IMR-90 (cell line): ENCODE measurements at regions not wholly inside any gene's neighbourhood (a gene's known extent, or its start where the extent isn't known, plus 50 kb on each side); places are given as distances from the start of the nearest gene placed in this dataset.

ENCODE experiments used
- ATAC-seq: fragments of 200-7000 bp; cut with Tn5 transposase; 2 replicates; pipeline ENCODE4 v1.9.1; 2020; ENCODE audit warnings: low read depth, mild to moderate bottlenecking, moderate library complexity
- BruUV-seq: library from RNA; stranded (reverse); fragments of 400-500 nt; replicated peaks from 2 replicates; lab custom pipeline; 2021; lab: Mats Ljungman, UMichigan
- CTCF ChIA-PET: fragments of 300-600 bp; formaldehyde crosslinking; extraction: SDS; loops from one replicate; lab custom pipeline; 2021; ENCODE audit warnings: antibody characterized with exemption; lab: Yijun Ruan, JAX
- POLR2A ChIA-PET: fragments of 300-600 bp; sonication (Branson Sonifier 250); formaldehyde crosslinking; loops from one replicate; lab custom pipeline; 2022; ENCODE audit warnings: antibody characterized with exemption; ENCODE audit not compliant: unreplicated experiment; lab: Charles Lee
- DNase-seq: peaks from one replicate; pipeline ENCODE4 v3.0.0; 2013
- H2AFZ ChIP-seq: replicated peaks from 2 replicates; pipeline ENCODE3; 2013; ENCODE audit warnings: low read length, mild to moderate bottlenecking; ENCODE audit not compliant: poor library complexity
- H2AK5ac ChIP-seq: 2 replicates; pipeline ENCODE4 v1.6.1; 2013; ENCODE audit warnings: low read depth, low read length, inconsistent platforms
- H2AK9ac ChIP-seq: replicated peaks from 2 replicates; pipeline ENCODE3; 2013; ENCODE audit warnings: mild to moderate bottlenecking, low read depth, low read length, moderate library complexity; ENCODE audit not compliant: poor library complexity
- H2BK120ac ChIP-seq: 2 replicates; pipeline ENCODE4 v1.6.1; 2013; ENCODE audit warnings: low read depth, low read length, inconsistent platforms
- H2BK15ac ChIP-seq: 3 replicates; pipeline ENCODE4 v1.6.1; 2013; ENCODE audit warnings: low read depth, low read length, inconsistent platforms
- H2BK20ac ChIP-seq: 2 replicates; pipeline ENCODE4 v1.6.1; 2013; ENCODE audit warnings: low read depth, mild to moderate bottlenecking, inconsistent platforms, low read length, moderate library complexity
- H2BK5ac ChIP-seq: 2 replicates; pipeline ENCODE4 v1.6.1; 2013; ENCODE audit warnings: mild to moderate bottlenecking, low read depth, low read length, inconsistent platforms; ENCODE audit not compliant: poor library complexity, severe bottlenecking
- H3K14ac ChIP-seq: replicated peaks from 2 replicates; pipeline ENCODE4 v1.6.1; 2013; ENCODE audit warnings: low read depth, low read length, inconsistent platforms
- H3K18ac ChIP-seq: 2 replicates; pipeline ENCODE4 v1.6.1; 2013; ENCODE audit warnings: low read depth, low read length, control low read depth
- H3K23ac ChIP-seq: 2 replicates; pipeline ENCODE4 v1.6.1; 2013; ENCODE audit warnings: low read depth, low read length, inconsistent platforms
- H3K27ac ChIP-seq: 2 replicates; pipeline ENCODE4 v1.5.1; 2013; ENCODE audit warnings: mild to moderate bottlenecking, control low read depth, low read length; ENCODE audit not compliant: insufficient read depth
- H3K27me3 ChIP-seq: 2 replicates; pipeline ENCODE4 v1.6.1; 2013; ENCODE audit warnings: low read length; ENCODE audit not compliant: control insufficient read depth, insufficient read depth
- H3K36me3 ChIP-seq: 2 replicates; pipeline ENCODE4 v1.6.1; 2013; ENCODE audit warnings: low read length, mixed read lengths; ENCODE audit not compliant: control insufficient read depth, insufficient read depth
- H3K4ac ChIP-seq: 2 replicates; pipeline ENCODE4 v1.6.1; 2013; ENCODE audit warnings: low read depth, low read length, inconsistent platforms
- H3K4me1 ChIP-seq: 2 replicates; pipeline ENCODE4 v1.6.1; 2013; ENCODE audit warnings: low read length, mixed read lengths; ENCODE audit not compliant: control insufficient read depth, insufficient read depth
- H3K4me2 ChIP-seq: 2 replicates; pipeline ENCODE4 v1.6.1; 2013; ENCODE audit warnings: low read depth, mild to moderate bottlenecking, control low read depth, low read length, moderate library complexity
- H3K4me3 ChIP-seq: 2 replicates; pipeline ENCODE4 v1.5.1; 2013; ENCODE audit warnings: low read depth, mild to moderate bottlenecking, control low read depth, low read length, moderate library complexity; ENCODE audit not compliant: insufficient read depth
- H3K56ac ChIP-seq: 2 replicates; pipeline ENCODE4 v1.6.1; 2013; ENCODE audit warnings: low read length, inconsistent platforms; ENCODE audit not compliant: insufficient read depth; ENCODE audit errors: extremely low read depth
- H3K79me1 ChIP-seq, 2 experiments: 2 replicates each; pipeline ENCODE4 v1.6.1; 2013; ENCODE audit warnings: low read length in 2 of 2, inconsistent platforms in 1 of 2, low read depth in 1 of 2
- H3K9ac ChIP-seq: 2 replicates; pipeline ENCODE4 v1.6.1; 2013; ENCODE audit warnings: low read depth, low read length, control low read depth
- H3K9me1 ChIP-seq: 2 replicates; pipeline ENCODE4 v1.6.1; 2013; ENCODE audit warnings: low read length, inconsistent platforms; ENCODE audit not compliant: insufficient read depth
- H3K9me3 ChIP-seq: 2 replicates; pipeline ENCODE4 v1.6.1; 2013; ENCODE audit warnings: low read length; ENCODE audit not compliant: control insufficient read depth, insufficient read depth
- H4K20me1 ChIP-seq: 2 replicates; pipeline ENCODE4 v1.6.1; 2013; ENCODE audit warnings: low read length, inconsistent platforms; ENCODE audit not compliant: insufficient read depth
- H4K5ac ChIP-seq: 2 replicates; pipeline ENCODE4 v1.6.1; 2013; ENCODE audit warnings: mild to moderate bottlenecking, low read depth, low read length, control low read depth
- H4K8ac ChIP-seq, 2 experiments: 2 replicates each; pipeline ENCODE4 v1.6.1; 2013; ENCODE audit warnings: low read depth in 2 of 2, low read length in 2 of 2, control low read depth in 1 of 2, inconsistent platforms in 1 of 2
- H4K91ac ChIP-seq: 2 replicates; pipeline ENCODE4 v1.6.1; 2013; ENCODE audit warnings: low read depth, low read length, inconsistent platforms; ENCODE audit not compliant: insufficient read depth
- BHLHE40 ChIP-seq: fragments of 150-350 bp; IDR thresholded peaks from 2 replicates; pipeline ENCODE4 v1.6.1; 2016; ENCODE audit warnings: mild to moderate bottlenecking, low read depth, low read length
- CEBPB ChIP-seq: IDR thresholded peaks from 2 replicates; pipeline ENCODE4 v1.6.1; 2012; ENCODE audit warnings: low read depth, low read length, improper control_type of control experiment
- CHD1 ChIP-seq: IDR thresholded peaks from 2 replicates; pipeline ENCODE4 v1.6.1; 2012; ENCODE audit warnings: low read depth, low read length, improper control_type of control experiment
- FOS ChIP-seq: fragments of 150-350 bp; IDR thresholded peaks from 2 replicates; pipeline ENCODE4 v1.6.1; 2016; ENCODE audit warnings: low read depth, low read length
- MAFK ChIP-seq: IDR thresholded peaks from 2 replicates; pipeline ENCODE4 v1.6.1; 2012; ENCODE audit warnings: low read depth, low read length, improper control_type of control experiment
- MAZ ChIP-seq: IDR thresholded peaks from 2 replicates; pipeline ENCODE4 v1.6.1; 2012; ENCODE audit warnings: low read depth, mild to moderate bottlenecking, low read length, improper control_type of control experiment, moderate library complexity, borderline replicate concordance
- MXI1 ChIP-seq: IDR thresholded peaks from 2 replicates; pipeline ENCODE4 v1.6.1; 2012; ENCODE audit warnings: low read depth, mild to moderate bottlenecking, low read length, moderate library complexity, borderline replicate concordance
- NFE2L2 ChIP-seq: fragments of 150-350 bp; IDR thresholded peaks from 2 replicates; pipeline ENCODE4 v1.6.1; 2016; ENCODE audit warnings: low read depth, mild to moderate bottlenecking, low read length
- POLR2A ChIP-seq: IDR thresholded peaks from 2 replicates; pipeline ENCODE4 v1.6.1; 2012; ENCODE audit warnings: mild to moderate bottlenecking, low read depth, low read length
- RAD21 ChIP-seq: IDR thresholded peaks from 2 replicates; pipeline ENCODE4 v1.6.1; 2012; ENCODE audit warnings: low read length, improper control_type of control experiment
- RCOR1 ChIP-seq: IDR thresholded peaks from 2 replicates; pipeline ENCODE4 v1.6.1; 2012; ENCODE audit warnings: mild to moderate bottlenecking, low read length, improper control_type of control experiment; ENCODE audit not compliant: insufficient replicate concordance
- RFX5 ChIP-seq: IDR thresholded peaks from 2 replicates; pipeline ENCODE4 v1.8.0; 2012; ENCODE audit warnings: low read depth, mild to moderate bottlenecking, low read length, moderate library complexity
- SMC3 ChIP-seq: fragments of 150-350 bp; IDR thresholded peaks from 2 replicates; pipeline ENCODE4 v1.6.1; 2016; ENCODE audit warnings: low read depth, mild to moderate bottlenecking, antibody characterized with exemption, low read length, moderate library complexity
- WGBS, 2 experiments: methylation state at CpG; one replicate each; pipeline versions ENCODE4 v1.1.5 to v1.1.7; 2013; ENCODE audit warnings: missing lambda C conversion rate in 2 of 2; ENCODE audit not compliant: insufficient read length in 1 of 2; ENCODE audit errors: extremely low coverage in 2 of 2; 5-methylcytosine and 5-hydroxymethylcytosine counted together
- dilution Hi-C: fragments of 300-500 bp; cut with HindIII; formaldehyde crosslinking; loops from one replicate; pipeline ENCODE4 v1.14.3; 2018; ENCODE audit warnings: low sequenced_read_pairs; ENCODE audit not compliant: unreplicated experiment
- in situ Hi-C: fragments of 300-500 bp; cut with MboI; formaldehyde crosslinking; loops from 3 replicates; pipeline ENCODE4 v1.14.3; 2019; ENCODE audit warnings: low sequenced_read_pairs, inconsistent platforms, mixed read lengths
- intact Hi-C: fragments of 100-400 bp; cut with micrococcal nuclease; formaldehyde crosslinking; loops from 2 replicates; pipeline ENCODE4 v1.10.0; 2022
- TF ChIP-seq, protein P1 (sequence below): conservative IDR thresholded peaks from 2 replicates; pipeline ENCODE4 v1.5.1; 2012; ENCODE audit warnings: mild to moderate bottlenecking, low read depth, low read length, improper control_type of control experiment
- TF ChIP-seq, protein P2 (sequence below): fragments of 150-350 bp; IDR thresholded peaks from 2 replicates; pipeline ENCODE4 v1.6.1; 2017; ENCODE audit warnings: mild to moderate bottlenecking, antibody characterized with exemption, low read length, low read depth

DNA sequence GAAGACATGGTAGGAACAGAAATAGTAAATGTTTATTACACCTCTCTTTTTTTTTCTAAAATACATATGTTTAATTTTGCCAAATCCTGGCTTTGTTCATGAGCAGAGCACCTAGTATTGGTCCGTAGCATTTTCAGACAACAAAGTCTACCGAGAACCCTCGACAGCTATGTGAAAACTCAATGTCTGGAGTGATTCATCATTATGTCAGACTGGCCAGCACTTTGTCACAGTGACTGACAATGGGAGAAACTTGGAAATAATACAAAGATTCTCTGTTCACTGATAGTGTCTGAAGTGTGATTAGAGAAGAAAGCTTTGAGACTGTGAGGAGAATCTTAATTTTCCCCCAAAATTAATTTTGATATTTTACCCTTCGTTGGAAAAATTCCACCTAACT, 143.0 kb downstream of the HNMT start:
- dilution Hi-C loops (no loop called here), intact Hi-C loops (no loop called here), in situ Hi-C loops (no loop called here)
- TF ChIP-seq, protein P1, sequence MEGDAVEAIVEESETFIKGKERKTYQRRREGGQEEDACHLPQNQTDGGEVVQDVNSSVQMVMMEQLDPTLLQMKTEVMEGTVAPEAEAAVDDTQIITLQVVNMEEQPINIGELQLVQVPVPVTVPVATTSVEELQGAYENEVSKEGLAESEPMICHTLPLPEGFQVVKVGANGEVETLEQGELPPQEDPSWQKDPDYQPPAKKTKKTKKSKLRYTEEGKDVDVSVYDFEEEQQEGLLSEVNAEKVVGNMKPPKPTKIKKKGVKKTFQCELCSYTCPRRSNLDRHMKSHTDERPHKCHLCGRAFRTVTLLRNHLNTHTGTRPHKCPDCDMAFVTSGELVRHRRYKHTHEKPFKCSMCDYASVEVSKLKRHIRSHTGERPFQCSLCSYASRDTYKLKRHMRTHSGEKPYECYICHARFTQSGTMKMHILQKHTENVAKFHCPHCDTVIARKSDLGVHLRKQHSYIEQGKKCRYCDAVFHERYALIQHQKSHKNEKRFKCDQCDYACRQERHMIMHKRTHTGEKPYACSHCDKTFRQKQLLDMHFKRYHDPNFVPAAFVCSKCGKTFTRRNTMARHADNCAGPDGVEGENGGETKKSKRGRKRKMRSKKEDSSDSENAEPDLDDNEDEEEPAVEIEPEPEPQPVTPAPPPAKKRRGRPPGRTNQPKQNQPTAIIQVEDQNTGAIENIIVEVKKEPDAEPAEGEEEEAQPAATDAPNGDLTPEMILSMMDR: no peak
- TF ChIP-seq MAZ (no peak), RAD21 (no peak), MAFK (no peak), MXI1 (no peak), CEBPB (no peak), RFX5 (no peak), NFE2L2 (no peak), SMC3 (no peak), FOS (no peak), POLR2A (no peak), BHLHE40 (no peak), CHD1 (no peak), RCOR1 (no peak)
- TF ChIP-seq, protein P2, sequence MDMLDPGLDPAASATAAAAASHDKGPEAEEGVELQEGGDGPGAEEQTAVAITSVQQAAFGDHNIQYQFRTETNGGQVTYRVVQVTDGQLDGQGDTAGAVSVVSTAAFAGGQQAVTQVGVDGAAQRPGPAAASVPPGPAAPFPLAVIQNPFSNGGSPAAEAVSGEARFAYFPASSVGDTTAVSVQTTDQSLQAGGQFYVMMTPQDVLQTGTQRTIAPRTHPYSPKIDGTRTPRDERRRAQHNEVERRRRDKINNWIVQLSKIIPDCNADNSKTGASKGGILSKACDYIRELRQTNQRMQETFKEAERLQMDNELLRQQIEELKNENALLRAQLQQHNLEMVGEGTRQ: no peak
- Histone ChIP-seq H4K20me1 (no peaks in the 10 kb centered on the region), H3K4me1 (no peaks in the 10 kb centered on the region), H3K4me3 (no peak overlapping the region), H2AK9ac (no peak overlapping the region), H3K27me3 (no peaks in the 10 kb centered on the region), H3K56ac (no peak overlapping the region), H2AK5ac (no peak overlapping the region), H2BK120ac (no peak overlapping the region), H3K23ac (no peak overlapping the region), H2BK20ac (no peak overlapping the region), H3K4ac (no peak overlapping the region), H2AFZ (no peak overlapping the region), H3K18ac (no peak overlapping the region), H3K14ac (no peak overlapping the region), H4K5ac (no peak overlapping the region), H3K27ac (no peak overlapping the region), H3K9me3 (no peaks in the 10 kb centered on the region), H4K91ac (no peak overlapping the region), H4K8ac (no peak overlapping the region), H3K36me3 (no peaks in the 10 kb centered on the region), H3K9ac (no peak overlapping the region), H3K79me1 (no peaks in the 10 kb centered on the region), H2BK15ac (no peak overlapping the region), H3K4me2 (no peak overlapping the region), H3K9me1 (no peaks in the 10 kb centered on the region), H2BK5ac (no peak overlapping the region)
- ChIA-PET POLR2A (no interaction called here), CTCF (interaction anchor here (0.9 kb wide), 1 partner anchor 12 kb away, joined by 3 read pairs; no protein-coding TSS in a partner anchor)
- DNase-seq (no peak), ATAC-seq (no peak)
- WGBS, 2 experiments: no CpG with 5 or more reads among the region's 4 CpGs
- no TSS peak for BruUV-seq
